SJCRH30 (cell line): ENCODE measurements at regions not wholly inside any gene's neighbourhood (a gene's known extent, or its start where the extent isn't known, plus 50 kb on each side); places are given as distances from the start of the nearest gene placed in this dataset.

Experiments
- DNase-seq, 2 experiments: peaks; one replicate each; pipeline ENCODE4 v3.0.0-alpha.2; 2015 to 2020
- H3K27ac ChIP-seq: fragments of 250-450 bp; sonication (Bioruptor Pico); 2 replicates; pipeline ENCODE4 v1.5.1; 2020; ENCODE audit warnings: mild to moderate bottlenecking, moderate library complexity
- H3K27me3 ChIP-seq: fragments of 250-450 bp; sonication (Bioruptor Pico); 2 replicates; pipeline ENCODE4 v1.5.1; 2020; ENCODE audit warnings: mild to moderate bottlenecking, moderate library complexity
- H3K36me3 ChIP-seq: fragments of 250-450 bp; sonication (Bioruptor Pico); 2 replicates; pipeline ENCODE4 v1.5.1; 2020; ENCODE audit warnings: mild to moderate bottlenecking, moderate library complexity
- H3K4me1 ChIP-seq: fragments of 250-450 bp; sonication (Bioruptor Pico); 2 replicates; pipeline ENCODE4 v1.5.1; 2020; ENCODE audit warnings: mild to moderate bottlenecking, moderate library complexity
- H3K4me3 ChIP-seq: fragments of 250-450 bp; sonication (Bioruptor Pico); 2 replicates; pipeline ENCODE4 v1.5.1; 2020; ENCODE audit warnings: mild to moderate bottlenecking, moderate library complexity
- H3K9me3 ChIP-seq: fragments of 250-450 bp; sonication (Bioruptor Pico); replicated peaks from 2 replicates; pipeline ENCODE4 v1.5.1; 2020; ENCODE audit warnings: mild to moderate bottlenecking, moderate library complexity

DNA sequence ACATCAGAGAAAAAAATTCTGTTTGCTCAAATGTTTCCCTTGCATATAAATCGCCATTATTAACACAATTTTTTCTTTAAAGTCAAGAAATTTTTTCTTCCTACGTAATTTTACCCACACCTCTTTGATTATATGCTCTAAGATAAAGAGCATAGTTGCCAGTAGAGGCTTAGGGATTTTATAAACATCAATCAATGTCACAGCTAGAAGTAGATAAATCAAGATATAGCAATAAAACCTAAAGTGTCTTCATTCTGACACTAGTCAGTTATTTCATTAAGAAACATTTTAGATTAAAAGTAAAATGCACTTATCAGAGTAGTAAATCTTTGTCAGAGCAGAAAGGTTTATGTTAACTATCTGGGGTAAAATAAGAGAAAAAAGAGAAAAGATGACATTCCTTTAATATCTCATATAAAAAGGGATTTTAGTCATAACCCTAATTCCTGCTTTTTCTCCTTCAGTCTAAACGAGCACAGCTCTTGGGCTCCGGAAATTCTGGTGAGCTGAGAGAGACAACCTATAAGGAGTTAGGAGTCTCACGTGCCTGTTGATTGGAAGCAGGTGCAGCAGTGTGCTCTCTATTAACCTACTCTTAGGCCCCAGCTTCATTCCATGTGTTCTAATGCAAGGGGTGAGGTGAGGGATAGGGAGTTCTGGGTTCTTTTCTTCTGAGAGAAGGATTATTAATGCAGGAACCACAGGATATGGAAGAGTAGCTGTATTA lies 172.4 kb upstream of the GULP1 start:
- DNase-seq: no peak
- Histone ChIP-seq H3K27me3 (0 out of 2 replicates have a peak, but pooled peaks cover 3% of the 10 kb centered on the region), H3K9me3 (0 out of 2 replicates have a peak, but pooled peaks cover 3% of the 10 kb centered on the region), H3K27ac (no peak overlapping the region), H3K4me3 (no peak overlapping the region), H3K4me1 (no peaks in the 10 kb centered on the region), H3K36me3 (no peaks in the 10 kb centered on the region)

DNA sequence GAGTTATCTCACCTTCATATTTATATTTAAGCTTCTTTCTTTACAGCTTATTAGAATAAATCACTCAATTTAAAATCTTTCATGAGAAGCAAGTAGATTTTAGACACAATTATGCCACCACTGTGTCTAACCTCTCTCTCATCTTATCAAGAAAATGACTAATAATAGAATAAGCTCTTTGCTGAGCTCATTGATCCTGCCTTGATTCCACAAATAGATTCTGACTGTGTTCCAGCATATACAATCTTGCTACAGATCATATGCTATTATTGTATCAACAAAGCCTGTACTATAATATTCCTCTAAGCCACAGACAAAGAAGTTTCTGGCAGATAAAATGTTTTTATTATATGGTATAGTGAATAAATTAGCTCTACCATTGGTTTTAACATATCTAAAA lies 168.7 kb upstream of the GULP1 start:
- no peaks in the 10 kb centered on the region for H3K4me1 ChIP-seq
- 0 out of 2 replicates have a peak, but pooled peaks cover 3% of the 10 kb centered on the region for H3K9me3 ChIP-seq
- H3K36me3 ChIP-seq: no peaks in the 10 kb centered on the region
- no peak for DNase-seq
- H3K27me3 ChIP-seq: 0 out of 2 replicates have a peak, but pooled peaks cover 3% of the 10 kb centered on the region
- no peak overlapping the region for H3K27ac ChIP-seq
- no peak overlapping the region for H3K4me3 ChIP-seq

DNA sequence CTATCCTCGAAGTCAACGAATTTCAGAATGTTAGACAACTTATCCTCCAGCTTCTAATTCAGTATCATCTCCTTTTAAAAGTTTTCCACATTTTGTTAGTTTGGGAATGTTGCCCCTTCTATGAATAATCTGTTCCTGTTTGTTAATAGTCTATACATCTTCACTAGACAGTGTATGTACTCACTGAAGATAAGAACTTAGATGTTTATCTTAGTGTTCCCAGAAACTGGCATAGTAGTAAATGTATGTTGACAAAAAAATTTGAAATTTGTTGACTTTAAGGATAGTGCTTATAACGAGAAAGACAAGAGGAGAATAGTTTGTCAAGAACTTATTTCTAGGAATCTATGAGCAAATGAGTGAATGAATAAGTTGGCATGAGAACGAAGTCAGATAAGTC lies 162.0 kb upstream of the GULP1 start:
- DNase-seq: no peak
- no peaks in the 10 kb centered on the region for H3K9me3 ChIP-seq
- H3K4me3 ChIP-seq: no peak overlapping the region
- H3K36me3 ChIP-seq: no peaks in the 10 kb centered on the region
- no peak overlapping the region for H3K27ac ChIP-seq
- H3K27me3 ChIP-seq: no peaks in the 10 kb centered on the region
- no peaks in the 10 kb centered on the region for H3K4me1 ChIP-seq

DNA sequence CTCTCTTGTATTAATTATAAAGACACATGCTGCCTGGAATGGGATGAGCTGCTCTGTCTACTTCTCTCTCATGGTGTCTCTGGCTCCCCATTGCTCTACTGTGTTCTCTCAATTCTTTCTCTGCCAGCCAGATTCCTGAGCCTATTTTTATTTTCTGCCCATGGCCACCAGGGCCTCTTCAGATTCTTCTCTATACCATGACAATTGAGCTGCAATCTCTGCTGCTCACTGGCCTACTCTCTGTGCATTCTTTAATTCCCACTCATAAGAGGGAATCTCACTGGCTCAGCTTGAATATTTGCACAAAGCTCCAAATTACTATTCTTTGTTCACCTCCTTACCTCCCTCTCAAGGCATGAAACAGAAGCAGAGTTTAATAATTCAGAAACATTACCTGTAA lies 161.4 kb upstream of the GULP1 start:
- Histone ChIP-seq H3K27ac (no peak overlapping the region), H3K4me1 (no peaks in the 10 kb centered on the region), H3K9me3 (no peaks in the 10 kb centered on the region), H3K27me3 (no peaks in the 10 kb centered on the region), H3K36me3 (no peaks in the 10 kb centered on the region), H3K4me3 (no peak overlapping the region)
- no peak for DNase-seq

DNA sequence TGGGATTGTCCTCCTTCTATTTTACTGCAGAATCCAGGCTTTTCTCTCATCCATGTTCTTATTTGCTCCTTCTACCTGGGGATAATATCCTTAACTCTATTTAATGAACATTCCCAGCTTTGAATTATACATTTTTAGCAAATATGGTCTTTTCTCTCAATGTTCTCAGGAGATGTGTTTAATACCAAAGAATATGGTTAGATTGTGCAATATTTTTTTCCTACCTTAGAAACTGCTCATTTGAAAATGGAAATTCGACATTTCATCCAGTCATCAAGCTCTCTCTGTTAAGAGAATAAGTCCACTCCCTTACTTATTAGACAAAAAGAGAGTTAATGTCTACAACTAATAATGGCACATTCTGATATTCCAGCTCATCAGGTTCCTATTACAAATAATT lies 160.4 kb upstream of the GULP1 start:
- Histone ChIP-seq H3K27me3 (no peaks in the 10 kb centered on the region), H3K4me3 (no peak overlapping the region), H3K36me3 (no peaks in the 10 kb centered on the region), H3K27ac (no peak overlapping the region), H3K9me3 (no peaks in the 10 kb centered on the region), H3K4me1 (no peaks in the 10 kb centered on the region)
- no peak for DNase-seq

DNA sequence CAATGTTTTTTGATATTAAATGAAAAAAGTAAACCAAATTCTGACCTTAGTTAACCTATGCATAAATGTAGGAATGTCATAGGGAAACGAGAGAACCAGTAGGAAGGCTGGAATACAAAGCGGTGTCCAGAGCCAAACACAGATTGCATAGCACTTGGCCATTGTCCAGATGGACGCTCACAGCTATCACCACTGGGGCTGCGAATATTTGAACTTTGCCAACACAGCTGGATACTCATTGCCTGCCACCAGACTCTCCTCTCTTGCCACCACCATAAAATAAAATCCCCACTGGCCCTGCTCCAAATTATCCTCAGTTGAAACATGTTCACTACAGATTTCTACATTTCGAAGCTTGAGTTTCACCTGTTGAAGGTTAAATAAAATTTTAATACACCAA lies 159.3 kb upstream of the GULP1 start:
- DNase-seq: peak; percentile 59 to 73
- H3K27me3 ChIP-seq: no peaks in the 10 kb centered on the region
- no peaks in the 10 kb centered on the region for H3K4me1 ChIP-seq
- H3K27ac ChIP-seq: no peak overlapping the region
- no peak overlapping the region for H3K4me3 ChIP-seq
- H3K9me3 ChIP-seq: no peaks in the 10 kb centered on the region
- H3K36me3 ChIP-seq: no peaks in the 10 kb centered on the region

DNA sequence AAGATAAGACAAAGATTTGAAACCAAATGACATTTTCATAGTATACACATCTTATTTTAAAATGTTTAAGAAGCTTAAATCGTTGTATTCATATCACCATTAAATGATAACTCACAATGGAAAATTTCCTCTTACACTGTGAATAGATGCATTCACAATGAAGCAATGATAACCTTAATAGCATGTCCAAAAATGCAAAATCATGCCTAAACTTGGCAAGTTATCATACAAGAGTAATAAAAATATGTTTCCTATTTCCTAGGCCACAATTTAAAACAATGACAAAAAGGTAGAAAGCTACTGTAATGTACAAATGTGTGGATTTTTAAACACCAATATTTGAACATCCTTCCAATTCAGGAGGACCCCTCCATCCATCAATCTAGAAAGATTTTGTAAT lies 157.4 kb upstream of the GULP1 start:
- Histone ChIP-seq H3K4me3 (no peak overlapping the region), H3K27ac (no peak overlapping the region), H3K36me3 (no peaks in the 10 kb centered on the region), H3K4me1 (no peaks in the 10 kb centered on the region), H3K27me3 (no peaks in the 10 kb centered on the region), H3K9me3 (no peaks in the 10 kb centered on the region)
- DNase-seq: no peak

DNA sequence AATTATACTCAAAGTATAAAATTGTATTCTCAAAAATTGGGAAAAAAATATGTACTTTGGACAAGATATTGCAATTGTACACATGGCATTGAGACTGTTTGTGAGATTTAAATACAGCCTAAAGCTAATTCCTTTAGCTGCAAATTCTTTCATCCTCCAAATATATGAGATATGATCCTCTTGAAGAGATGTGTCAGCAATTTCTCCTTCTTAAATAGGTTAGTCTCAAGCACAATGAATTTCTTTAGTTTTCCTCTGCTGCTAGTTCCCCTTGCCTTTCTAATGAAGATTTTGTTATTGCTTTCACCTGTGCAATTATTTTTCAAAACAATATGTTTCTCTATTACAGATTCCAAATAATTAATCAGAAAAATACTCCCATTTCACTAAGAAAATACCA lies 153.4 kb upstream of the GULP1 start:
- Histone ChIP-seq H3K9me3 (no peaks in the 10 kb centered on the region), H3K4me1 (no peaks in the 10 kb centered on the region), H3K27me3 (no peaks in the 10 kb centered on the region), H3K36me3 (no peaks in the 10 kb centered on the region), H3K4me3 (no peak overlapping the region), H3K27ac (no peak overlapping the region)
- no peak for DNase-seq

DNA sequence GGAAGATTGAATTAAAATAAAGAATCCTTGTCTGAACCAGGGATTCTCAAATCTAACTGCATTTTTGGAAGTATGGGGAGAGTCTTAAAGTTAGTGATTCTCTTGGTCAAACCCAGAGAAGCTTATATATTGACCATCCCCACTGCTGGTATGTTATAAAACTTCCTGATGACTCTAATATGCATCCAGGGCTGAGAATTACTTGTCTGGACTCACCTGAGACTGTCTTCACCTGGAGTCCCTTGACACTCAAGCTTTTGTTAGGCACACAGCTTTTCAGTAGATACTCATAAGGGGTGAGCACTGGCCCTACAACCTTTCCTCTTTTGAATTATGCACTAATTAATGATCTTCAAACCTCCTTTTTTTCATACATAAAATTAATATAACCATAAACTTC lies 149.6 kb upstream of the GULP1 start:
- Histone ChIP-seq H3K4me1 (no peaks in the 10 kb centered on the region), H3K27me3 (no peaks in the 10 kb centered on the region), H3K36me3 (no peaks in the 10 kb centered on the region), H3K27ac (no peak overlapping the region), H3K9me3 (no peaks in the 10 kb centered on the region), H3K4me3 (no peak overlapping the region)
- no peak for DNase-seq

DNA sequence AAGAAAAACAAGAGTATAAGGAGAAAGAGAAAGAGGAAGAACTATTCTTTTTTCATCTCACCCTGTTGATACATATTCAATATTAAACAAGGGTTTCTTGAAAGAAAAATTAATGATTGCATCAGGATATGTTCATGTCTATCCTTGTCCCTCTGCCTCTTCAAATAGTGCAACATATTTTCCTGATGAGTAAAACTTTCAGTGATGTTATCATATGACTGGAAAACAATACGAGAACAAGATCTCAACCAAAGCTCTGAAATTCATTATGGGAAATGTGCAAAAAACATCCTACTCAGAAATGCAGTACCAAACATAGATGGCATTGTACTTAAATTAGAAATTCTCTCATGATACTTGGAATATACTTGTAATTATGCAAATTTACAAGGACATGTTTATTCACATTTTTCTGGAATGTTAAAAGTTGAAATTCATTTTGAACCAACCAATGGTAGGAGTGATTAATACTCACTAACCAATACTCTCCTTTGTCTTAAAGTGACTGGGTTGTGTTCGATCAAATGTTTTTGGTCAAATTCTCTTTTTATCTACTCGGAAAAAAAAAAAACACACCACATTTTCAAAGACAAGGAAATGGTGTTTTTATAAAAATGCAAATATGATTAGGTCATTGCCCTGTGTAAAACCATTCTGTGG lies 148.9 kb upstream of the GULP1 start:
- Histone ChIP-seq H3K27me3 (no peaks in the 10 kb centered on the region), H3K4me1 (no peaks in the 10 kb centered on the region), H3K36me3 (no peaks in the 10 kb centered on the region), H3K27ac (no peak overlapping the region), H3K4me3 (no peak overlapping the region), H3K9me3 (no peaks in the 10 kb centered on the region)
- DNase-seq: no peak

DNA sequence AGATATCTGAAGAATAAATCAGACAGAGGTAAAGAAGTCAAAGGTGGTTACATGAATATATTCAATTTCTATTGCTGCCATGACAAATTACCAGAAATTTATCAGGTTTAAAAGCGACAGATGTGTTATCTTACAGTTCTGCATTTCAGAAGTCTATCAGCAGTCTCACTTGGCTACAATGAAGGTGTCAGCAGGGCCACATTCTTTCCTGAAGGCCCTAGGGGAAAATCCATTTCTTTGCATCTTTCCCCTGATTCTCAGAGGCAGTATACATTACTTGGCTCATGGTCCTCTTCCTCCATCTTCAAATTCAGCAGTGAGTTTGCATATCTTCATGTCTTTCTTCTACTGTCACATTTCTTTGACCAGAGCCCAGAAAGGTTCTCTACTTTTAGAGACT lies 145.8 kb upstream of the GULP1 start:
- DNase-seq: no peak
- H3K4me1 ChIP-seq: no peaks in the 10 kb centered on the region
- H3K27ac ChIP-seq: no peak overlapping the region
- H3K4me3 ChIP-seq: no peak overlapping the region
- no peaks in the 10 kb centered on the region for H3K27me3 ChIP-seq
- H3K36me3 ChIP-seq: no peaks in the 10 kb centered on the region
- no peaks in the 10 kb centered on the region for H3K9me3 ChIP-seq

DNA sequence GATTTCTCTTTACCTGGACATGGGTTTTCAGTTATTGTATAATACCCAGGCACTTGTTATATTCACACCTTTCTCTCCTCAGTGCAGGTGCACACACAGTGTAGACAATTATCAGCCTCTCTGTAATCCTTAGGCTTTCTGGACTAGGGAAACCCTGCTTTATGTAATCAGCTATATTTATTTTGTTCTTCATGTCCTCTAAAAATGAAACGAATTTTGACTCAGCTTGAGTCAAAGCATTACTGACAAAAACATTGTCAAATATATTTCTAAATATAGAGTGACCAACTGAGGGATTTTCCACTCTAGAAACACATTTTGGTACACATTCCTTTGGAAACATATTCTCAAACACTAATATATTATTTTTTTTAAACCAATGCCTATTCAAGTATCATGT lies 144.8 kb upstream of the GULP1 start:
- DNase-seq: no peak
- H3K36me3 ChIP-seq: no peaks in the 10 kb centered on the region
- no peaks in the 10 kb centered on the region for H3K9me3 ChIP-seq
- no peak overlapping the region for H3K4me3 ChIP-seq
- no peaks in the 10 kb centered on the region for H3K4me1 ChIP-seq
- H3K27me3 ChIP-seq: no peaks in the 10 kb centered on the region
- H3K27ac ChIP-seq: no peak overlapping the region

DNA sequence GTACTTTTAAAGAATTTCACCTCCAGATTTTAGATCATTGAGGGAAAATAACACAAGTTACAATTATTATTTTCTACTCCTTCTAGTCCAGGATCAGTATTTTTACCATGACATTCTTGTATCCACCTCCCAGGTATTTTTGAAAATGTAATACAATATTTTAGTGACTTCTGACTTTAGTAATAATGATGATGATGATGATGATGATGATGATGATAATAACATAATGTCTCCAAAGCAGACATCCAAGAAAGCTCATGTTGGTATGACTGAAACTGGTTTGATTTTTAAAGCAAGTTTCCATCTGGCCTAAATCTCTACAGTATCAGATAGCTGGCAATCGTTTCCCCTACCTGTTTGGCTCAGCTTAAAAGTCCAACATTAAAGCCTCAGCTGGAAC lies 140.0 kb upstream of the GULP1 start:
- no peak overlapping the region for H3K4me3 ChIP-seq
- H3K4me1 ChIP-seq: no peaks in the 10 kb centered on the region
- no peaks in the 10 kb centered on the region for H3K36me3 ChIP-seq
- no peaks in the 10 kb centered on the region for H3K9me3 ChIP-seq
- DNase-seq: no peak
- no peak overlapping the region for H3K27ac ChIP-seq
- H3K27me3 ChIP-seq: no peaks in the 10 kb centered on the region

DNA sequence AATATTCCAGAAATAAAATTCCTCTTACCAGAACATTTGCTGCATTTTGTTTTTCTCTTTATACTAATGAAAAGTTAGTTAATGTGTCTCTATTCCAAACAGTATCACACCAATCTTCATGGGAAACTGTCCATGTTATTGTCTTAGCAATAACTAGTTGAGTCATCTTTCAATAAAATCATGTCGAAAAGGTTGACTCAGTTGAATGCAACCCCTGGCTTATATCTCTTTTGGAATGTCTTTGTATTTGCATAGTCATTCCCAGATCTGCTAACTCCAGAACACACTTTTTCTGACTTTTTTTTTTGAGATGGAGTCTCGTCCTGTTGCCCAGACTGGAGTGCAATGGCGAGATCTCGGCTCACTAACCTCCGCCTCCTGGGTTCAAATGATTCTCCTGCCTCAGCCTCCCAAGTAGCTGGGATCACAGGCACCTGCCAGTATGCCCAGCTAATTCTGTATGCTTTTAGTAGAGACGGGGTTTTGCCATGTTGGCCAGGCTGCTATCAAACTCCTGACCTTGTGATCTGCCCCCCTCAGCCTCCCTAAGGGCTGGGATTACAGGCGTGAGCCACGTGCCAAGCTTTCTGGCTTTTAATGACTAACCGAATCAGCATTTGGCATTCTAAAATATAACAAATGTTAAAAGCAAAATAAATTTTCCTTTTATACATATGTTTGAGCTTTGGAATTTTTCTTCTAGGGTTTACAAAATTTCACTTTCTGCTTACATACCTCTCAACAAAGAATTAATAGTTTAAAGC lies 133.2 kb upstream of the GULP1 start:
- no peaks in the 10 kb centered on the region for H3K27me3 ChIP-seq
- H3K36me3 ChIP-seq: no peaks in the 10 kb centered on the region
- H3K4me3 ChIP-seq: no peak overlapping the region
- no peaks in the 10 kb centered on the region for H3K4me1 ChIP-seq
- H3K27ac ChIP-seq: no peak overlapping the region
- H3K9me3 ChIP-seq: no peaks in the 10 kb centered on the region
- no peak for DNase-seq

DNA sequence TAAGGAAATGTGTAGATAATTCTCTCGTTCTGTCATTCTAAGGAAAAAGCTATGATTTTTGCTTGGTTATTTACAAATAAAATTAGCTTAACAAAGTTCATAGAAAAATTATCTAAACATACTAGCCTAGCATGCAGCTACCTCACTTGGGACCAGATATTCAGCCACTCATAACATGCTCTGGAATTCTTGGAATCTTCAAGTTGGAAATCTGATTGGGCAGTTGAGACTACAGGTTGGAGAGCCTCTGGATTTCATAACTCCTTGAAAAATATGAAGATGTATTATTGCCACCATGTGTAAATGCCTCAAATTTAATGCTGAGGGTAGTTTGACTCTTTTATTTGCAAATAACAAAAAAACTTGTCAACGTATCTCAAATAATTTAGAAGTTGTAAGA lies 132.2 kb upstream of the GULP1 start:
- no peak overlapping the region for H3K27ac ChIP-seq
- H3K9me3 ChIP-seq: no peaks in the 10 kb centered on the region
- H3K4me3 ChIP-seq: no peak overlapping the region
- H3K27me3 ChIP-seq: no peaks in the 10 kb centered on the region
- H3K4me1 ChIP-seq: no peaks in the 10 kb centered on the region
- no peak for DNase-seq
- H3K36me3 ChIP-seq: no peaks in the 10 kb centered on the region
